GM19025 (cell line): ENCODE measurements at regions not wholly inside any gene's neighbourhood (a gene's known extent, or its start where the extent isn't known, plus 50 kb on each side); places are given as distances from the start of the nearest gene placed in this dataset.
A peak's percentile ranks its signal among the peaks of the same experiment; 100 is the strongest.
"Not testable (repeated sequence)": the region's sequence is repeated elsewhere in the genome, so short reads cannot be mapped to it uniquely, and the experiment has no call there.

Source experiments
- ATAC-seq: cut with Tn5 transposase; IDR thresholded peaks from one replicate; pipeline ENCODE4 v1.9.1; 2021; ENCODE audit warnings: mild to moderate bottlenecking, low read depth, moderate library complexity; ENCODE audit not compliant: unreplicated experiment

DNA sequence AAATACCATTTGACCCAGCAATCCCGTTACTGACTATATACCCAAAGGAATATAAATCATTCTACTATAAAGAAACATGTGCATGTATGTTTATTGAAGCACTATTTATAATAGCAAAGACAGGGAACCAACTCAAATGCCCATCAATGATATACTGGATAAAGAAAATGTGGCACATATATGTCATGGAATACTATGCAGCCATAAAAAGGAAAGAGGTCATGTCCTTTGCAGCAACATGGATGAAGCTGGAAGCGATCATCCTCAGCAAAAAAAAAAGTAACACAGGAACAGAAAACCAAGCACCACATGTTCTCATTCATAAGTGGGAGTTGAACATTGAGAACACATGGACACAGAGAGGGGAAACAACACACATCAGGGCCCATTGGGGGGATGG is 99.9 kb upstream of the THUMPD2 start:
- not testable (repeated sequence) for ATAC-seq

DNA sequence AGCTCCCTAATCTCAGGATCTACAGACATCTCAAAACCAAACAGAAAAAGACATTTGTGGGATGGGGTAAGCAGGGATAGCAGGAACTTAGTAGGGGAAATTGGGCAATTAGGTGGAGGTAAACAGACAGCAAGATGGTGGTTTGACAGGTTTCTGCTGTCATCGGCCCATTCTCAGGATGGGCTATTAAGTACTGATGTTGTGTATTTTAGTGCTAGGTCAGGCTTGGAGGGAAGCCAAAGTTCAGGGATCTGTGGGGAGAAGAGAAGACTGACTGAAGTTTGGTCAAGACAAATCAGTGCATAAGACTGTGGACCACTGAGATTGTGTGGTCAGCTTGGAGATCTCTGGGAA is 96.8 kb upstream of the THUMPD2 start:
- ATAC-seq, result no peak

DNA sequence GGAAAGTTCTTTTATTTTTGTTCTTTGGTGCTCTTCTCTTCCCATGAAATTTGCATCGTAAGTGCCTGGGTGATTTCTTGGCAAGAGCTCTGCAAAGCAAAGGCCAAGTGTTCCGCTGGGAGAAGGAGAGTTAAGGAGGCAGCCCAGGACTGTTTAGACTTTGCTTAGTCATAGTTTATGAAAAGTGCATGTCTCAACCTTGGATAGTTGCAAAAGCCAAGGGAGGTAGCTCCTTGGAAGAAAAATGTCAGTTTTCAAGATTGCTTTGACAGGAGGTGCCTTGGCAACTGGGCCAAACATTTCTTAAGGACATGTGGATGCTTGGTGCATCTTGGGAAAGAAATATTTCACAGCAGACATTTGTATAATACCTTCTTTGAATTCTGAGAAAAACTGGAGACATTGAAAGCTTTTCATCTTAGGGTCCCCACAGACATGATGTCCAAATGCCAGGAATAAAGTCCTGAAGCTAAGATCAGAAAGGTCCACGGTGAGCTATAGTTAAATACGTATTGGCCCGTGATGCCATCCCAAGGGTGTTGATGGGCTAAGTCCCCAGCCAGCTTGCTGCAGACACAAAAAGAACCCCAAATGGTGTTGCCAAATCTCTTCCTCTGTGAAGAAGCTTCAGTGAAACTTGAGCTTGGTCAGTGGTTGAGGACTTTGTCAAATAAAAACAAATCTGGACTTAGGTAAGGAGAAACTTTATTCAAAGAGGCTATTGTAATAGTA is 96.3 kb upstream of the THUMPD2 start:
- ATAC-seq, result no peak

DNA sequence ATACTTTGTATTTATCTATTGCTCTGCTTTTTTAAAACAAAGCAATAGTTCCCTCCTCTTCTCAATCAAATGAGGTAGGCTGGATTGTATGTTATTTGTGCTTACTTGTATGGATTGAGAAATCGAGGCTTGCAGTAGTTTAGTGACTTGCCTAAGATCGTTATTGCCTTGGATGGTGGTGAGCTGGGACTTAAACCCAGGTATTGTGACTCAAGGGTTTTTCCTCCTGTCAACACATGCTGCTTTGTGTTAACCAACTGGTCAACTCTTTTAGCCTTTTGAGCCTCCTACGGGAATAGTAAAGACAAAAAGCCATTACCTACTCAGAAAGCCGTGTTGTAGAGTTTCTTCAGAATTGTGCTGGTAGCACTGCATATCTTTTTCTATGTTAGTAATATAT is 95.2 kb upstream of the THUMPD2 start:
- ATAC-seq, result no peak

DNA sequence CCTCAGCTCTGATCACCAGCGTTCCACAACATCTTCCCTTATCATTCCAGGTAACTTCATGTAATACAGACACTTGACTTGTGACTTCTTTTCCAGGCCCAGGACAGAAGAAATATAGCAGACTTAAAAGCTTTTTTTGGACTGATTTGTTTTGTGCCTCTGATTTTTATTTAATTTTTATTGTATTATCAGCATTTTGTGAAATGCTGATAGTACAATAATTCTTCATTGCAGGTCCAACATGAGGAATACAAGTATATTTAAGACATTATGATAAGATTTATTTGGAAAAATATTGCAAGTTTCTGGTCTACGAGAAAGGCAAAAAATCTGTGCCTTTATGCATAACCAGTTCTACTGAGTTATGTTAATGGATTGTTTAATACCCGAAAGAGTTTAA is 94.5 kb upstream of the THUMPD2 start:
- ATAC-seq, result no peak

DNA sequence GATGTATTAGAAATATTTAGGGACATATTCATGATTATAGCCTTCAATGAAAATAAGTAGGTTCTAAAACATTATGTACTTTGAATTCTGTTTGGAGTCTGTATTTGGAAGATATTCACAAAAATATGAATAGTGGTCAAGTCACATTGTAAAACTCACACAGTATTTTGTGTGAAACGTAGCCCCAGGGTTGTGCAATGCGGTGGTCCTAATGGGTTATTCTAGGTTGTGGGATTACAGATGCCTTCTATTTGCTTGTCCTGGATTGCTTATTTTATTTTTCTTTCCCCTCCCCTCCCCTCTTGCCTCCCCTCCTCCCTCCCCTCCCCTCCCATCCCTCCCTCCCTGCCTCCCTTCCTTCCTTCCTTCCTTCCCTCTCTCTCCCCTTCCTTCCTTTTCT is 93.7 kb upstream of the THUMPD2 start:
- no peak for ATAC-seq

DNA sequence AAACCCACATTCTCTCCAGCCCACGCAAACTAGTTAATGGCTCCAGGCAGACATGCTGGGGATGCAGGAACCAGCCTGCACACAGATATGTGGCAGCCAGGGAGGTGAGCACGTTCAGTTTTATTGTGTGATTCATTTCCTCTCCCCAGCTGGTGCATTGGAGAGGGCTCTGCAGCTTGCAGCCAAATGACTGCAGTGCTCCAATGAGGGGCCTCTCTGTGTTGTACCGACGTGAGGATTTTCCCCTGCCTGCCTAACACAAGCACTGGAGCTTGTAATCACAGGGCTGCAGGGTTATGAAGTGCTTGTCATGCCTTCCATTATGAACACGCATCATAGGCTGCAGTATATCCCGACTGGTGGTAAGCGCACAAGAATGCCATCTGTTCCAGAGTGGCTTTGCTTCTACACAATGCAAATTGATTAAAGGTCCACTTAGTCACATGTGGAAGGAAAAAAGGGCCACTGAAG is 92.3 kb upstream of the THUMPD2 start:
- ATAC-seq, result no peak

DNA sequence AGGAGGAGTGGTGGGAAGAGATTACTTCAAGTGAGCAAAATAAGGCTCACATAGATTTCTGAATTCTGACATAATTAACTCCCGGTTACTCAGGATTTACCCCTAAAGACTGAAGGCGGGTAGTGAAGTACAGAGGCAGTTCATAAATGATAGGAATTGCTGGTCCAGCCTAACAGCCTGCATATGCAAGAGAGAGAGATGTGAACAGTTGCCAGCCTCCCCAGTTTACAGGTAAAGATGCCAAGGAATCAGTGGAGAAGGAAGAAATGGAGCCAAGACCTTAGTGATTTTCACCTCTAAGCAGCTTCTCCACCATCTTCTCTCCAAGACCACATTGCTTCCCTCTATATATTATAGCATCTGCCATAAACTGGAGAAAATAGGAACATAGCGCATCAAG is 91.8 kb upstream of the THUMPD2 start:
- no peak for ATAC-seq

DNA sequence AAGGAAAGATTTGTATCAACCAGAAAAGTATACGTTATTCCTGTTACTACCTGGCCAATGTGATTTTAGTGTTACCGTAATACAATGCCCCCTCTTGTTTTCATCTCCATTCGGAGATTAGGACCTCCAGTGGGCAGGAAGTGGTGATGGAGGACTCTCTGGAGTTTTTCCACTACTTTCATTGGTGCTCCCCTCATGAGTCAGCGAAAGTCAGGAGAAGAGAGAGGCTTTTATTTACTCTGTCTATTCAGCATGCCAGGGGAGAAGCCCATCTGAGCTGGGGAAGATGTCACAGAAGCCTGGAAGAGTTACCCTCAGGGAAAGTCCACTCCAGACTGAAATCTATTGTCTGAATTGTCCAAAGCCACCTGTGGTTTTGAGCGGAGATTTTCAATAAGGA is 88.2 kb upstream of the THUMPD2 start:
- ATAC-seq, result no peak

DNA sequence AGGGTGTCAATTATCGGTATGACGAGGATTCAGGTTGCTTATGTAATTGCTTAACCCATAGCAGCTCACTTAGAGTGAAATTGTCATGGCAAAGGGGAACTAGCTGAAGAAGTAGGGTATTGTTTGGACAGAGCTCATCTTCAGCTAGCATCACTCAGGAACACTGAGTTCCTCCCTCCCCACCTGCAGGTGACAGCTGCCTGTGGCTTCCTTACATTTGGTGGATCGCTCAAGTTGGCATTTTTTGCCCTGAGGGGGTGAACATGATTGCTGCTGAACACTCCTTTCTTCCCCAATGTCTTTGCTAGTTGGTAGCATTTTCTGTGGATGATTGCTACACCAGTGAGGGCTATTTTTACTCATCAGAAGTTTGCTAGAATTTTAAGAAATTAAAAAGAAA is 86.7 kb upstream of the THUMPD2 start:
- no peak for ATAC-seq

DNA sequence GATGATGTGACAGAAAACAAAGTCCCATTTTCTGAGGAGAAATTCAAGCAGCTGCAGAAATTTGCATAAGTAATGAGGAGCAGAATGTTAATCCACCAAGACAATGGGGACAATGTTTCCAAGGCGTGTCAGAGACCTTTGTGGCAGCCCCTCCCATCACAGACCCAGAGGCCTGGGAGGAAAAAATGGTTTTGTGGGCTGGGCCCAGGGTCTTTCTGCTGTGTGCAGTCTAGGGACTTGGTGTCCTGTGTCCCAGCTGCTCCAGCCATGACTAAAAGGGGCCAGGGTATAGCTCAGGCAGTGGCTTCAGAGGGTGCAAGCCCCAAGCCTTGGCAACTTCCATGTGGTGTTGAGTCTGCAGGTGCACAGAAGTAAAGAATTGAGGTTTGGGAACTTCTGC is 84.6 kb upstream of the THUMPD2 start:
- not testable (repeated sequence) for ATAC-seq

DNA sequence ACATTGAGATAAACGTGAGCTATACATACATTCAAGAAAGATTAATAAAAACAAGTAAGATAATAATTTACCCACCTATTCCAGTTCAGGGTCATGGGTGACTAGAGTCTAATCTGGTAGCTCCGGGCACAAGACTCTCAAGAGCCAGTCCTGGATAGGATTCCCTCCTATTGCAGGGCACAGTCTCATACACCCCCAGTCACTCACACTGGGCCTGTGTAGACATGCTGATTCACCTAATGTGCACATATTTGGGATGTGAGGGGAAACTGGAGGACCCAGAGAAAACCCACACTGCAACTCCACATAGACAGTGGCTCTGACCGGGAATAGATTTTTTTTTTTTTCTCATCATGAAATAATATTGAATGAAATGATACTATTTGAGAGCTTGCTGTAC is 81.5 kb upstream of the THUMPD2 start:
- ATAC-seq, result no peak

DNA sequence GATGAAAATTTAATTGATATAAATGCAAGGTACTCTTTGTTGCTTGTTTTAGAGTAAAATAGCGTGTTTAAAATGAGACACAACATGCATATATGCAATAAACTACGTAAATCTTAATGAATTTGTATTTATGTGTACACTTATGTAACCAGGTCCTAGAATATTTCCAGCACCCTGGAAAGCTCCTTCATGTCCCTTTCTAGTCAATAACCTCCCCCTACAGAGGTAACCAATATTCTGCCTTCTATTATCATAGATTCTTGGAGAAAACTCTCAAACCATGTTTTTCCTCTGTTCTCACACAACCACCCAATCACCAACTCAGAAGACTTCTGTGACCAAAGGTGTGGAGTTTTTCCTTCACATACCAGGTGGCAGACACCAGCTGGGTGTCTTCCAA is 79.6 kb upstream of the THUMPD2 start:
- no peak for ATAC-seq

DNA sequence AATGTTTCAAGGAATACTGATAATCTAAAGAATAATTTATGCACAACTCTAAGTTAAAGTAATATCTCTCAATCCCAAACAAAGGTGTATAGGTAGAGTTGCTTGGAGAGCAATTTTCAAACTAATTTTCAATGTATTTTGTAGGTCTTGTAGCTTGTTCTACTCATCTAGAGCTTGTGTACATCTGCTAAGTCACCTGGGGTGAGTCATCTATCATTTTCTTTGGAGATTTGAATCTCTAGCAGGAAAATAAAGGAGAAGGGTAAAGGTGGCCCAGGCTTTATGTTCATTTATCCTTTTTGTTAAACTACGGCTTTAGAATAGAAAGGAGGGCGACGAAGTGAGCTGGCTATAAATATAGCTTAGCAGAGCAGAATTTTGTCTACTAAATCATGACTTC is 76.8 kb upstream of the THUMPD2 start:
- ATAC-seq, result no peak

DNA sequence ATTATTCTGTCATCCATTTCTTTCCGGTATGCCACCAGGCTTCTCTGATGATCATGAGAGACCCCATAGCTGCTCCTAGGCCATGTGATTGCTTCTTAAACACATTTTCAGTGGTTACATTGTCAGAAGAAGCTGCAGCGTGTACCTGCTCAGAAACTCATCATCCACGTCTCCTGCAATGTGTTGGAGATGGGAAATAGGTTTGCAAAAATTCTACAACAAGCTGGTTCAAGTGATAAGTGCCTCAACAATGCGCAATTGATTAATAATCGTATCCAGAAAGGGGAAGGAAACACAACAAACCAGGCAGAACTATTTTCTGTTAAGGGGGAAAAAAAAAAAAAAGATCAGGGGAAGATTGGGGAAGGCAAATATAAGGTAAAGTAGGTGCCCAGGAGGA is 75.7 kb upstream of the THUMPD2 start:
- ATAC-seq, result no peak

DNA sequence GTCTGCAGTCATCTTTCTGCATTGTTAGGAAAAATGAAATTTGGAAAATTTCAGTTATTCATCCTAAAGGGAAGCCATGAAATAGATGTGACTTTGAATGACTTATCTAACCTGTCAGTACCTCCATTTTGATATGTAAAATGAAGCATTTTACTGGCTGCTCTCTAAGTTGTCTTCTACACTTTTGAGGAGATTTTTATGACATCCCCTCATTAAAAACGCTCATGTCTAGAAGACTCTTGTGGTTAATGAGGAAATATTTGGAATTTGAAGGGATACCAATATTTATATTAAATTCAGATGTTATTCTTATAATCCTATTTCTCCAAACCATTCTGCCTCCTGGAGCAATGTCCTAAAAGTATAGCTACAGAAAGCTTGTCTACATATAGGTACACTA is 73.8 kb upstream of the THUMPD2 start:
- ATAC-seq, result no peak

DNA sequence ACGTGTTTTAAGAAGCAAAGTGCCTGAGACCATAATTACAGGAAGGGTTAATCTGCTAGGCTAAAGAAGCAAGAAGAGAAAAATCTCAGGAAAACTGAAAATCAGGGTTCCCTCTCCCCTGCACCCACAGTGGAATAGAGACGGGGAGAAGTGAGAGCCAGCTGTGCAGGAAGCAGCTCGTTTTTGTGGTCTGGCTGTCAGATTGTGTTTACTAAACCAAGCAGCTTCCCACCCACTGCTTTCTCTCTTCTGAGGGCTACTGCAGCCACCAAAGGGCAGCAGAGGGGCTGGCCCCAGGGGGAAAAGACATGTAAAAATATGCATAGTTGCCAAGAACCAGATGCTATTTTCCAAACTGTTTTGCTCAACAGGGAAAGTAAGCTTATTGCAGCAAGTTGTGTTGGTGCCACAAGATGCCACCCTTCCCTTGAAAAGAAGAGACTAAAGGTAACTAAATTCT is 72.6 kb upstream of the THUMPD2 start:
- peak; percentile 55 for ATAC-seq

DNA sequence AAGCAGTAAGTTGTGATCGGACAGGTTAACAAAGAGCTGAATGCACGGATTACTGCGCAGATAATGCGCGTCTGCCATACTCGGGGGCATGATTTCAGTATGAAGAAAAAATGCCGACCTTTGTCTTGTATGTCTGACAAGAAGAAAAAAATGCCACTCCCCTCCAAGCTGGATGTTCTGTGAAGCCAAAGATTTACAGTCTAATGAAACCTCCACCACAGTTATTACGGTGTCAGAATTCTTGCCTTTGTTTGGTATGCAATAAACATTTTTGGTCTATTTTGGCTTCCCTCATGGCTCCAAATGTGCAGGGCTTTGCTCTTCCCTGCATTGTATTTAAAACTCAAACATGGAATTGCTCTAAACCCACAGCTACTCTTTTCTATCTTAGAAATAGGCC is 72.2 kb upstream of the THUMPD2 start:
- no peak for ATAC-seq

DNA sequence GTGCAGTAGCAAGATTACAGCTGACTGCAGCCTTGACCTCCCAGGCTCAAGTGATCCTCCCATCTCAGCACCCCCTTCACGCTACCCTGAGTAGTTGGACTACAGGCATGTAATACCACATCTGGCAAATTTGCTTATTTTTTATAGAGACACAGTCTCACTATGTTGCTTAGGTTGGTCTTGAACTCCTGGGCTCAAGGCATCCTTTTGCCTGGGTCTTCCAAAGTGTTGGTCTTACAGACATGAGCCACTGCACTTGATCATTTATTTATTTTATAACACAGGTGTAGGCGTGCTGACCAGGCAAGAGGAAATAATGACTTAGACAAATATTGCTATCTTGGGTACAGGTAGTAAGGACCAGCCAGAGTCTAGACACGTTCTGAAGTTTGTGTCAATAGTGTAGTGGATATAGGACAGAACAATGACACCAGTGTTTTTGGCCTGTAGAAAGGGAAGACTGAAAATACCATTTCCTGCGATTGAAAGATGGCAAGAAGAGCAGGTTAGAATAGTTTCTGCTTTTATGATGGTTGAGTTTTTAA is 71.0 kb upstream of the THUMPD2 start:
- no peak for ATAC-seq

DNA sequence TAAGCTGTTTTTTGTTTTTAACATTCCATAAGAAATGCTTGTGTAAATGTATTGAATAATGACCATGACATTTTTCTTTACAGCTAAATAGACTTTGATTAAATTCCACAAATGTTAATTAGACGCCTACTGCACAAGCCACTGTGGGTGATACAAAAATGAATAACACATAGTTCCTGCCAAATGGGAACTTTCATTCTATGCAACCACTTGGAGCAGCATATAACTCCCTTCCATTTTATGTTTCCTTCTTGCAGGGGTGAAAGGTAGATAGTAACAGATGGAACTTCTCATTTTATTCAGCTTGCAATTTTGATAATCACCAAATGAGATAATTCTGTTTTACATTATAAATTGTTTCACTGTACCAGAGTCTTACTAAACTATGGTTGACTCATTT is 70.0 kb upstream of the THUMPD2 start:
- no peak for ATAC-seq

DNA sequence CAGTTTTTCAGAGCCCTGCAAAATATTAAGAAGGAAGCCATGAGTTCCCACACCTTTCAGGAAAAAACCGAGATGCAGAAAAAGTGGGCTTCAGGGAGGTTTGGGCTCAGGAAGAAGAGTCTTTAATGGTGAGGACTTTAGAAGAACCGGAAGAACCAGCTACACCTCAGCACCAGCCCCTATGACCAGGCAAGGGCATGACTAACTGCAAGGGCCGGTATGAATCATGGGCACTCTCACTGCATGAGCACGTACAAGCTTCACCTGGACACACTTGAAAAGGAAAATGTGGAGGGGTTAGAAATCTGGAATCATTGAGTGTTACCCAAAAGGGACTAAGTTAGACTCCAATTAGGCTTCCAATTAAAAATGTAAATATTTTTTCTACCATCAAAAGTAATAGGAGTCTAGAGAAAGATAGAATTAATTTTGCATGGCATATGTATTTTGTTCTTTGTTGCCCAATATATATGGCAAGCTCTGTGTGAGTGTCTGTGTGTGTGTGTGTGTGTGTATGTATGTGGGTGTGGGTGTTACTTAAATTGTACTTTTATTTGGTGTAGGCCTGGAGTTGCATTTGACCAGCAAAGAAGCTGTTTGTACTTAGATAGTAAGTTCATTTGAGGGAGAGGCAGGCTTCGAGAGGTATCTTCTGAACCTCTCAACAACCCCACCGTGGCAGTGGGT is 66.5 kb upstream of the THUMPD2 start:
- ATAC-seq, result no peak

DNA sequence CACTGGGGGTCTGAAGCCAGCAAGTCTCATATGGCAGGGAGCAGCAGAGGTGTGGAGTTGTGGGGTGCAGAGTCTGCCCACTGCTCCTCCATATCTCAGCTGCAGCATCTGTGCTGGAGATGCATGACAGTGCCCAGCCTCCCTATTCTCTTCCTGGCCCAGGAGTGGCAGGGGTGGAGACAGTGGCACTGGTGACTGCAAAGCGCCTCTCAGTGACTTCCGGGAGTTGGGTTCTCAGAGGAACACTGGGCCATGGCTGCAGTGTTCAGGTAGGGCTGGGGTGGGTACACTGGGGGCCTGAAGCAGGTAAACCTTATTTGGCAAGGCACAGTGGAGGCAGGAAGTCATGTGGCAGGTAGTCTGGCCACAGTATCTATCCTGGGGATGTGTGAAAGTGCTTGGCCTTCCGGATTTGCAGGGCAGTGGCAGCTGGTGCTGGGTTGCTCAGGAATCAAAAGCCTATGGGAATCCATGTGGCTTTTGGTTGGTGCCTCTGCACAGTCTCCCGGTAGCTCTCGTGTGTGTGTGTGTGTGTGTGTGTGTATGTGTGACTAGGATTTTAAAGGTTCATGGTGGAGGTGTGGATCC is 60.3 kb upstream of the THUMPD2 start:
- no peak for ATAC-seq
